Prostate gland (tissue), 2 donors: ENCODE measurements at regions not wholly inside any gene's neighbourhood (a gene's known extent, or its start where the extent isn't known, plus 50 kb on each side); places are given as distances from the start of the nearest gene placed in this dataset.
A peak's percentile ranks its signal among the peaks of the same experiment; 100 is the strongest.

ENCODE experiments used
- DNase-seq: peaks from one replicate; pipeline ENCODE4 v3.0.0-alpha.2; 2019; ENCODE audit warnings: low spot score
- H3K27ac ChIP-seq, 2 donors: fragments of 200-600 bp; sonication (generic); 2 replicates each; pipeline ENCODE4 v1.5.1; 2017 to 2019
- H3K27me3 ChIP-seq: fragments of 200-600 bp; sonication (generic); replicated peaks from 2 replicates; pipeline ENCODE4 v1.5.1; 2019; ENCODE audit not compliant: insufficient read depth
- H3K36me3 ChIP-seq, 2 donors: fragments of 200-600 bp; sonication (generic); 1 replicate in 1 of 2; 2 replicates in 1 of 2; pipeline versions ENCODE4 v1.5.1 to v1.8.1; 2017 to 2019
- H3K4me1 ChIP-seq: fragments of 200-600 bp; sonication (generic); replicated peaks from 2 replicates; pipeline ENCODE4 v1.5.1; 2019
- H3K4me3 ChIP-seq, 2 donors: fragments of 200-600 bp; sonication (generic); 2 replicates each; pipeline ENCODE4 v1.5.1; 2017 to 2019
- H3K9me3 ChIP-seq: fragments of 200-600 bp; sonication (generic); 2 replicates; pipeline ENCODE4 v1.5.1; 2017
- CTCF ChIP-seq, 4 experiments: fragments of 200-600 bp in 2 of 4; fragments of 450-650 bp in 2 of 4; sonication (generic) in 2 of 4; IDR thresholded peaks; 1 replicate in 3 of 4; 2 replicates in 1 of 4; pipeline ENCODE4 v1.5.1; 2016 to 2019; ENCODE audit warnings: antibody characterized with exemption in 4 of 4, mild to moderate bottlenecking in 2 of 4, moderate library complexity in 2 of 4
- POLR2A ChIP-seq: fragments of 450-650 bp; IDR thresholded peaks from one replicate; pipeline ENCODE4 v1.6.1; 2016; ENCODE audit warnings: antibody characterized with exemption, mild to moderate bottlenecking
- POLR2AphosphoS5 ChIP-seq: sonication (generic); formaldehyde crosslinking; IDR thresholded peaks from one replicate; pipeline ENCODE4 v1.6.1; 2017; ENCODE audit warnings: antibody characterized with exemption
- whole genome bisulfite sequencing: methylation state at CpG from one replicate; pipeline ENCODE4 v1.1.5; 2018; 5-methylcytosine and 5-hydroxymethylcytosine counted together
- intact Hi-C: fragments of 100-400 bp; cut with DNase I; formaldehyde crosslinking; loops from one replicate; pipeline ENCODE4 v1.14.2; 2022

- H3K9me3 ChIP-seq, result no peaks in the 10 kb centered on the region
- no peaks in the 10 kb centered on the region for H3K36me3 ChIP-seq
- WGBS, result 94% methylated on average over 8 of the region's 8 CpGs
- H3K4me3 ChIP-seq, result no peak overlapping the region
- DNase-seq, result no peak
- TF ChIP-seq POLR2A (no peak), POLR2AphosphoS5 (no peak), CTCF (IDR thresholded peaks at IDR 0.05) (no peak)
- intact Hi-C loops, result no loop called here
- H3K27me3 ChIP-seq, result no peaks in the 10 kb centered on the region
- no peaks in the 10 kb centered on the region for H3K4me1 ChIP-seq
- H3K27ac ChIP-seq, result no peak overlapping the region
Observed at GRCh38 chr4:124433500-124433899, 279.0 kb downstream of the ANKRD50 start.

GRCh38 chr4:124435274-124435950, 277.1 kb downstream of the ANKRD50 start:
- 87% methylated on average over 2 of the region's 2 CpGs for WGBS

GRCh38 chr4:124437853-124438495, 274.6 kb downstream of the ANKRD50 start:
- Histone ChIP-seq H3K9me3 (no peaks in the 10 kb centered on the region), H3K4me1 (no peaks in the 10 kb centered on the region), H3K36me3 (no peaks in the 10 kb centered on the region), H3K27me3 (no peaks in the 10 kb centered on the region), H3K27ac (peak overlapping the region; percentile 21 to 61), H3K4me3 (no peak overlapping the region)
- TF ChIP-seq POLR2AphosphoS5 (peak; percentile 84), CTCF (IDR thresholded peaks at IDR 0.05) (no peak)
- DNase-seq, result peak; percentile 71
- intact Hi-C loops, result no loop called here

More at GRCh38 chr4:124435274-124435950, 277.1 kb downstream of the ANKRD50 start:
- Histone ChIP-seq H3K27me3 (no peaks in the 10 kb centered on the region), H3K4me1 (no peaks in the 10 kb centered on the region), H3K4me3 (no peak overlapping the region), H3K36me3 (no peaks in the 10 kb centered on the region), H3K9me3 (no peaks in the 10 kb centered on the region), H3K27ac (no peak overlapping the region)
- TF ChIP-seq POLR2A (no peak), POLR2AphosphoS5 (no peak), CTCF (IDR thresholded peaks at IDR 0.05) (no peak)
- DNase-seq, result no peak
- intact Hi-C loops, result no loop called here

- no peak overlapping the region for H3K4me3 ChIP-seq
- no peaks in the 10 kb centered on the region for H3K27me3 ChIP-seq
- 98% methylated on average over 5 of the region's 5 CpGs for WGBS
- intact Hi-C loops, result no loop called here
- no peak overlapping the region for H3K27ac ChIP-seq
- DNase-seq, result no peak
- H3K4me1 ChIP-seq, result no peaks in the 10 kb centered on the region
- TF ChIP-seq POLR2A (no peak), CTCF (IDR thresholded peaks at IDR 0.05) (no peak), POLR2AphosphoS5 (no peak)
- H3K36me3 ChIP-seq, result no peaks in the 10 kb centered on the region
- H3K9me3 ChIP-seq, result no peaks in the 10 kb centered on the region
Observed at GRCh38 chr4:124445071-124445470, 267.5 kb downstream of the ANKRD50 start.

GRCh38 chr4:124449881-124450280, 262.7 kb downstream of the ANKRD50 start:
- no peak for TF ChIP-seq POLR2AphosphoS5
- no peak for TF ChIP-seq CTCF (IDR thresholded peaks at IDR 0.05)
- no peak for TF ChIP-seq POLR2A
- Histone ChIP-seq H3K27me3 (no peaks in the 10 kb centered on the region), H3K27ac (no peak overlapping the region), H3K4me1 (no peaks in the 10 kb centered on the region), H3K4me3 (no peak overlapping the region), H3K9me3 (no peaks in the 10 kb centered on the region), H3K36me3 (no peaks in the 10 kb centered on the region)
- no peak for DNase-seq
- 96% methylated on average over 1 of the region's 1 CpG for WGBS
- intact Hi-C loops, result no loop called here
